Sigmoid colon (tissue), 3 donors: ENCODE measurements at regions not wholly inside any gene's neighbourhood (a gene's known extent, or its start where the extent isn't known, plus 50 kb on each side); places are given as distances from the start of the nearest gene placed in this dataset.

ENCODE experiments used
- POLR2A ChIP-seq, 2 donors: fragments of 450-650 bp; IDR thresholded peaks; one replicate each; pipeline ENCODE4 v1.6.1; 2016; ENCODE audit warnings: antibody characterized with exemption in 2 of 2, mild to moderate bottlenecking in 2 of 2, moderate library complexity in 2 of 2
- TF ChIP-seq, protein P1 (sequence below), 4 experiments: fragments of 450-650 bp in 3 of 4; fragments of 200-600 bp in 1 of 4; IDR thresholded peaks; one replicate each; pipeline ENCODE4 v1.5.1; 2016 to 2019; ENCODE audit warnings: antibody characterized with exemption in 4 of 4, mild to moderate bottlenecking in 3 of 4, moderate library complexity in 2 of 4

GRCh38 chr13:40064154-40065097 is 409.0 kb downstream of the COG6 start:
- TF ChIP-seq, protein P1, sequence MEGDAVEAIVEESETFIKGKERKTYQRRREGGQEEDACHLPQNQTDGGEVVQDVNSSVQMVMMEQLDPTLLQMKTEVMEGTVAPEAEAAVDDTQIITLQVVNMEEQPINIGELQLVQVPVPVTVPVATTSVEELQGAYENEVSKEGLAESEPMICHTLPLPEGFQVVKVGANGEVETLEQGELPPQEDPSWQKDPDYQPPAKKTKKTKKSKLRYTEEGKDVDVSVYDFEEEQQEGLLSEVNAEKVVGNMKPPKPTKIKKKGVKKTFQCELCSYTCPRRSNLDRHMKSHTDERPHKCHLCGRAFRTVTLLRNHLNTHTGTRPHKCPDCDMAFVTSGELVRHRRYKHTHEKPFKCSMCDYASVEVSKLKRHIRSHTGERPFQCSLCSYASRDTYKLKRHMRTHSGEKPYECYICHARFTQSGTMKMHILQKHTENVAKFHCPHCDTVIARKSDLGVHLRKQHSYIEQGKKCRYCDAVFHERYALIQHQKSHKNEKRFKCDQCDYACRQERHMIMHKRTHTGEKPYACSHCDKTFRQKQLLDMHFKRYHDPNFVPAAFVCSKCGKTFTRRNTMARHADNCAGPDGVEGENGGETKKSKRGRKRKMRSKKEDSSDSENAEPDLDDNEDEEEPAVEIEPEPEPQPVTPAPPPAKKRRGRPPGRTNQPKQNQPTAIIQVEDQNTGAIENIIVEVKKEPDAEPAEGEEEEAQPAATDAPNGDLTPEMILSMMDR (IDR thresholded peaks at IDR 0.05): no peak
- TF ChIP-seq POLR2A (IDR thresholded peaks at IDR 0.05): no peak
